ENCODE measurements at regions not wholly inside any gene's neighbourhood (a gene's known extent, or its start where the extent isn't known, plus 50 kb on each side); places are given as distances from the start of the nearest gene placed in this dataset.

DNA sequence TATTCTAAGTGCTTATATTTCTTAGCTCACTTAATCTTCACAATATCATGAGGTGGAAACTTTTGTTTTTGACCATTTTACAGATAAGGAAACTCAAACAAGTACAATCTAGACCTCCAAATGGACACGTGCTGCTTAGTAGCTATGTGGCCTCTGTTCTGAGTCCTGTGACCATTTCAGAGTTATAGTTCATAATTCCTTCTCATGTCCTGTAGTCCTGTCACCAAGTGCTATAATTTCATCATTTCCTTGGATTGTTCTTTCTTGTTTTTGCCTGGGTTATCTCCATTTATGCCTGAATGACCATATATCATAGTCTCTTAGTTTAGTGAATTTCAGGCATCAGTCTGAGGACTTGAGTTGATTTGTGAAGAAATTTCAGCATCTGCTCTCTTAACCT, 91.7 kb downstream of the NUP35 start:
- no peak for ATAC-seq
- ChIA-PET CTCF (no interaction called here), RAD21 (ENCODE audit: low non-redundant PET in 1 of 2, low total read pairs in 2 of 2, uncharacterized antibody in 2 of 2, unreplicated experiment in 2 of 2) (no interaction called here), POLR2A (no interaction called here)
- Histone ChIP-seq H3K36me3 (ENCODE audit: control insufficient read depth in 1 of 2, insufficient read depth in 2 of 2, low read length in 2 of 2) (no peaks in the 10 kb centered on the region), H3K27ac (ENCODE audit: low read depth, low read length) (no peak overlapping the region), H3K79me2 (ENCODE audit: insufficient read depth, low read length) (no peaks in the 10 kb centered on the region), H3K4me2 (ENCODE audit: low read length) (no peak overlapping the region), H4K20me1 (ENCODE audit: insufficient read depth) (no peaks in the 10 kb centered on the region), H3K27me3 (ENCODE audit: insufficient read depth, low read length) (no peaks in the 10 kb centered on the region), H3K4me3 (replicated peaks in 1 of 2; ENCODE audit: low read depth in 1 of 2, low read length in 2 of 2) (no peak overlapping the region), H3K9me3 (ENCODE audit: control insufficient read depth in 1 of 2, insufficient read depth in 1 of 2, low read depth in 1 of 2, low read length in 2 of 2) (no peaks in the 10 kb centered on the region), H3K9ac (ENCODE audit: low read length) (no peak overlapping the region), H3K4me1 (ENCODE audit: control insufficient read depth in 1 of 2, insufficient read depth in 2 of 2, low read length in 2 of 2) (no peaks in the 10 kb centered on the region), H2AFZ (ENCODE audit: low read depth, low read length, poor library complexity, severe bottlenecking) (no peak overlapping the region), H3K9me2 (ENCODE audit: insufficient read depth) (no peaks in the 10 kb centered on the region)
- BruUV-seq (replicated peaks), result no TSS peak
- intact Hi-C loops (cut with micrococcal nuclease), result no loop called here
- TF ChIP-seq POLR2A (IDR thresholded peaks at IDR 0.05; ENCODE audit: borderline replicate concordance, extremely low read depth, insufficient read depth, insufficient read length) (no peak), REST (IDR thresholded peaks at IDR 0.05; ENCODE audit: low read depth) (no peak), TCF7L2 (IDR thresholded peaks at IDR 0.05; ENCODE audit: borderline replicate concordance, extremely low read depth, insufficient read depth, insufficient read length) (no peak), CTCF (IDR thresholded peaks at IDR 0.05 in 2 of 3, conservative IDR thresholded peaks at IDR 0.05 in 1 of 3; ENCODE audit: borderline replicate concordance in 1 of 3, insufficient read depth in 1 of 3, low read depth in 2 of 3, low read length in 2 of 3) (no peak), ZBTB33 (IDR thresholded peaks at IDR 0.05; ENCODE audit: extremely low read depth, insufficient replicate concordance, low read length) (no peak), SRF (IDR thresholded peaks at IDR 0.05; ENCODE audit: low read depth) (no peak), SP1 (IDR thresholded peaks at IDR 0.05; ENCODE audit: low read depth) (no peak), EZH2phosphoT487 (IDR thresholded peaks at IDR 0.05; ENCODE audit: borderline replicate concordance) (no peak), EGR1 (IDR thresholded peaks at IDR 0.05; ENCODE audit: low read depth) (no peak), YY1 (IDR thresholded peaks at IDR 0.05; ENCODE audit: extremely low read depth, insufficient replicate concordance, low read depth, low read length) (no peak), JUND (IDR thresholded peaks at IDR 0.05) (no peak), ZNF274 (IDR thresholded peaks at IDR 0.05; ENCODE audit: low read depth, low read length) (no peak), POLR2AphosphoS5 (IDR thresholded peaks at IDR 0.05; ENCODE audit: low read depth, low read length) (no peak), MAX (IDR thresholded peaks at IDR 0.05) (no peak), CEBPB (IDR thresholded peaks at IDR 0.05; ENCODE audit: low read depth) (no peak), CBX3 (IDR thresholded peaks at IDR 0.05; ENCODE audit: low read depth) (no peak), SIN3A (IDR thresholded peaks at IDR 0.05; ENCODE audit: low read depth) (no peak)
- TF ChIP-seq, protein P1, sequence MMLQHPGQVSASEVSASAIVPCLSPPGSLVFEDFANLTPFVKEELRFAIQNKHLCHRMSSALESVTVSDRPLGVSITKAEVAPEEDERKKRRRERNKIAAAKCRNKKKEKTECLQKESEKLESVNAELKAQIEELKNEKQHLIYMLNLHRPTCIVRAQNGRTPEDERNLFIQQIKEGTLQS (IDR thresholded peaks at IDR 0.05), result no peak
- no peak for DNase-seq (ENCODE audit: low read depth, low spot score)
